IMR-90 (cell line): ENCODE measurements at regions not wholly inside any gene's neighbourhood (a gene's known extent, or its start where the extent isn't known, plus 50 kb on each side); places are given as distances from the start of the nearest gene placed in this dataset.

Experiments used
- ATAC-seq: fragments of 200-7000 bp; cut with Tn5 transposase; 2 replicates; pipeline ENCODE4 v1.9.1; 2020; ENCODE audit warnings: low read depth, mild to moderate bottlenecking, moderate library complexity
- BruUV-seq: library from RNA; stranded (reverse); fragments of 400-500 nt; replicated peaks from 2 replicates; lab custom pipeline; 2021; lab: Mats Ljungman, UMichigan
- CTCF ChIA-PET: fragments of 300-600 bp; formaldehyde crosslinking; extraction: SDS; loops from one replicate; lab custom pipeline; 2021; ENCODE audit warnings: antibody characterized with exemption; lab: Yijun Ruan, JAX
- POLR2A ChIA-PET: fragments of 300-600 bp; sonication (Branson Sonifier 250); formaldehyde crosslinking; loops from one replicate; lab custom pipeline; 2022; ENCODE audit warnings: antibody characterized with exemption; ENCODE audit not compliant: unreplicated experiment; lab: Charles Lee
- DNase-seq: peaks from one replicate; pipeline ENCODE4 v3.0.0; 2013
- H2AFZ ChIP-seq: replicated peaks from 2 replicates; pipeline ENCODE3; 2013; ENCODE audit warnings: low read length, mild to moderate bottlenecking; ENCODE audit not compliant: poor library complexity
- H2AK5ac ChIP-seq: 2 replicates; pipeline ENCODE4 v1.6.1; 2013; ENCODE audit warnings: low read depth, low read length, inconsistent platforms
- H2AK9ac ChIP-seq: replicated peaks from 2 replicates; pipeline ENCODE3; 2013; ENCODE audit warnings: mild to moderate bottlenecking, low read depth, low read length, moderate library complexity; ENCODE audit not compliant: poor library complexity
- H2BK120ac ChIP-seq: 2 replicates; pipeline ENCODE4 v1.6.1; 2013; ENCODE audit warnings: low read depth, low read length, inconsistent platforms
- H2BK15ac ChIP-seq: 3 replicates; pipeline ENCODE4 v1.6.1; 2013; ENCODE audit warnings: low read depth, low read length, inconsistent platforms
- H2BK20ac ChIP-seq: 2 replicates; pipeline ENCODE4 v1.6.1; 2013; ENCODE audit warnings: low read depth, mild to moderate bottlenecking, inconsistent platforms, low read length, moderate library complexity
- H2BK5ac ChIP-seq: 2 replicates; pipeline ENCODE4 v1.6.1; 2013; ENCODE audit warnings: mild to moderate bottlenecking, low read depth, low read length, inconsistent platforms; ENCODE audit not compliant: poor library complexity, severe bottlenecking
- H3K14ac ChIP-seq: replicated peaks from 2 replicates; pipeline ENCODE4 v1.6.1; 2013; ENCODE audit warnings: low read depth, low read length, inconsistent platforms
- H3K18ac ChIP-seq: 2 replicates; pipeline ENCODE4 v1.6.1; 2013; ENCODE audit warnings: low read depth, low read length, control low read depth
- H3K23ac ChIP-seq: 2 replicates; pipeline ENCODE4 v1.6.1; 2013; ENCODE audit warnings: low read depth, low read length, inconsistent platforms
- H3K27ac ChIP-seq: 2 replicates; pipeline ENCODE4 v1.5.1; 2013; ENCODE audit warnings: mild to moderate bottlenecking, control low read depth, low read length; ENCODE audit not compliant: insufficient read depth
- H3K27me3 ChIP-seq: 2 replicates; pipeline ENCODE4 v1.6.1; 2013; ENCODE audit warnings: low read length; ENCODE audit not compliant: control insufficient read depth, insufficient read depth
- H3K36me3 ChIP-seq: 2 replicates; pipeline ENCODE4 v1.6.1; 2013; ENCODE audit warnings: low read length, mixed read lengths; ENCODE audit not compliant: control insufficient read depth, insufficient read depth
- H3K4ac ChIP-seq: 2 replicates; pipeline ENCODE4 v1.6.1; 2013; ENCODE audit warnings: low read depth, low read length, inconsistent platforms
- H3K4me1 ChIP-seq: 2 replicates; pipeline ENCODE4 v1.6.1; 2013; ENCODE audit warnings: low read length, mixed read lengths; ENCODE audit not compliant: control insufficient read depth, insufficient read depth
- H3K4me2 ChIP-seq: 2 replicates; pipeline ENCODE4 v1.6.1; 2013; ENCODE audit warnings: low read depth, mild to moderate bottlenecking, control low read depth, low read length, moderate library complexity
- H3K4me3 ChIP-seq: 2 replicates; pipeline ENCODE4 v1.5.1; 2013; ENCODE audit warnings: low read depth, mild to moderate bottlenecking, control low read depth, low read length, moderate library complexity; ENCODE audit not compliant: insufficient read depth
- H3K56ac ChIP-seq: 2 replicates; pipeline ENCODE4 v1.6.1; 2013; ENCODE audit warnings: low read length, inconsistent platforms; ENCODE audit not compliant: insufficient read depth; ENCODE audit errors: extremely low read depth
- H3K79me1 ChIP-seq, 2 experiments: 2 replicates each; pipeline ENCODE4 v1.6.1; 2013; ENCODE audit warnings: low read length in 2 of 2, inconsistent platforms in 1 of 2, low read depth in 1 of 2
- H3K9ac ChIP-seq: 2 replicates; pipeline ENCODE4 v1.6.1; 2013; ENCODE audit warnings: low read depth, low read length, control low read depth
- H3K9me1 ChIP-seq: 2 replicates; pipeline ENCODE4 v1.6.1; 2013; ENCODE audit warnings: low read length, inconsistent platforms; ENCODE audit not compliant: insufficient read depth
- H3K9me3 ChIP-seq: 2 replicates; pipeline ENCODE4 v1.6.1; 2013; ENCODE audit warnings: low read length; ENCODE audit not compliant: control insufficient read depth, insufficient read depth
- H4K20me1 ChIP-seq: 2 replicates; pipeline ENCODE4 v1.6.1; 2013; ENCODE audit warnings: low read length, inconsistent platforms; ENCODE audit not compliant: insufficient read depth
- H4K5ac ChIP-seq: 2 replicates; pipeline ENCODE4 v1.6.1; 2013; ENCODE audit warnings: mild to moderate bottlenecking, low read depth, low read length, control low read depth
- H4K8ac ChIP-seq, 2 experiments: 2 replicates each; pipeline ENCODE4 v1.6.1; 2013; ENCODE audit warnings: low read depth in 2 of 2, low read length in 2 of 2, control low read depth in 1 of 2, inconsistent platforms in 1 of 2
- H4K91ac ChIP-seq: 2 replicates; pipeline ENCODE4 v1.6.1; 2013; ENCODE audit warnings: low read depth, low read length, inconsistent platforms; ENCODE audit not compliant: insufficient read depth
- FOS ChIP-seq: fragments of 150-350 bp; IDR thresholded peaks from 2 replicates; pipeline ENCODE4 v1.6.1; 2016; ENCODE audit warnings: low read depth, low read length
- MAFK ChIP-seq: IDR thresholded peaks from 2 replicates; pipeline ENCODE4 v1.6.1; 2012; ENCODE audit warnings: low read depth, low read length, improper control_type of control experiment
- MXI1 ChIP-seq: IDR thresholded peaks from 2 replicates; pipeline ENCODE4 v1.6.1; 2012; ENCODE audit warnings: low read depth, mild to moderate bottlenecking, low read length, moderate library complexity, borderline replicate concordance
- RAD21 ChIP-seq: IDR thresholded peaks from 2 replicates; pipeline ENCODE4 v1.6.1; 2012; ENCODE audit warnings: low read length, improper control_type of control experiment
- RCOR1 ChIP-seq: IDR thresholded peaks from 2 replicates; pipeline ENCODE4 v1.6.1; 2012; ENCODE audit warnings: mild to moderate bottlenecking, low read length, improper control_type of control experiment; ENCODE audit not compliant: insufficient replicate concordance
- RFX5 ChIP-seq: IDR thresholded peaks from 2 replicates; pipeline ENCODE4 v1.8.0; 2012; ENCODE audit warnings: low read depth, mild to moderate bottlenecking, low read length, moderate library complexity
- dilution Hi-C: fragments of 300-500 bp; cut with HindIII; formaldehyde crosslinking; loops from one replicate; pipeline ENCODE4 v1.14.3; 2018; ENCODE audit warnings: low sequenced_read_pairs; ENCODE audit not compliant: unreplicated experiment
- in situ Hi-C: fragments of 300-500 bp; cut with MboI; formaldehyde crosslinking; loops from 3 replicates; pipeline ENCODE4 v1.14.3; 2019; ENCODE audit warnings: low sequenced_read_pairs, inconsistent platforms, mixed read lengths
- intact Hi-C: fragments of 100-400 bp; cut with micrococcal nuclease; formaldehyde crosslinking; loops from 2 replicates; pipeline ENCODE4 v1.10.0; 2022
- TF ChIP-seq, protein P1 (sequence below): fragments of 150-350 bp; IDR thresholded peaks from 2 replicates; pipeline ENCODE4 v1.6.1; 2016; ENCODE audit warnings: low read depth, mild to moderate bottlenecking, low read length, moderate library complexity, borderline replicate concordance

GRCh38 chr15:56844892-56845291 lies 73.6 kb upstream of the TCF12 start:
- TF ChIP-seq RAD21 = no peak
- TF ChIP-seq FOS = no peak
- no peak for TF ChIP-seq MAFK
- TF ChIP-seq, protein P1, sequence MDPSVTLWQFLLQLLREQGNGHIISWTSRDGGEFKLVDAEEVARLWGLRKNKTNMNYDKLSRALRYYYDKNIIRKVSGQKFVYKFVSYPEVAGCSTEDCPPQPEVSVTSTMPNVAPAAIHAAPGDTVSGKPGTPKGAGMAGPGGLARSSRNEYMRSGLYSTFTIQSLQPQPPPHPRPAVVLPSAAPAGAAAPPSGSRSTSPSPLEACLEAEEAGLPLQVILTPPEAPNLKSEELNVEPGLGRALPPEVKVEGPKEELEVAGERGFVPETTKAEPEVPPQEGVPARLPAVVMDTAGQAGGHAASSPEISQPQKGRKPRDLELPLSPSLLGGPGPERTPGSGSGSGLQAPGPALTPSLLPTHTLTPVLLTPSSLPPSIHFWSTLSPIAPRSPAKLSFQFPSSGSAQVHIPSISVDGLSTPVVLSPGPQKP = no peak
- TF ChIP-seq RCOR1 = no peak
- no peak for TF ChIP-seq RFX5
- TF ChIP-seq MXI1 = no peak
- intact Hi-C loops (no loop called here), dilution Hi-C loops (no loop called here), in situ Hi-C loops (no loop called here)
- Histone ChIP-seq H3K23ac (no peak overlapping the region), H3K4me3 (no peak overlapping the region), H4K91ac (no peak overlapping the region), H3K9me1 (peaks cover 3% of the 10 kb centered on the region; the same call in 1 of the 2 replicates), H2AK5ac (no peak overlapping the region), H3K79me1 (no peaks in the 10 kb centered on the region), H3K27me3 (no peaks in the 10 kb centered on the region), H3K14ac (no peak overlapping the region), H2BK120ac (no peak overlapping the region), H3K4me1 (no peaks in the 10 kb centered on the region), H2BK15ac (no peak overlapping the region), H2BK20ac (no peak overlapping the region), H4K8ac (no peak overlapping the region), H4K20me1 (no peaks in the 10 kb centered on the region), H3K9ac (no peak overlapping the region), H2AK9ac (no peak overlapping the region), H3K18ac (no peak overlapping the region), H3K9me3 (no peaks in the 10 kb centered on the region; the same call in 1 of the 2 replicates), H2AFZ (no peak overlapping the region), H3K56ac (no peak overlapping the region), H3K4ac (no peak overlapping the region), H3K27ac (no peak overlapping the region), H4K5ac (no peak overlapping the region), H3K36me3 (no peaks in the 10 kb centered on the region), H3K4me2 (no peak overlapping the region), H2BK5ac (no peak overlapping the region)
- ChIA-PET POLR2A (no interaction called here), CTCF (no interaction called here)
- DNase-seq = no peak
- ATAC-seq = no peak
- BruUV-seq = no TSS peak
